ENCODE measurements at regions not wholly inside any gene's neighbourhood (a gene's known extent, or its start where the extent isn't known, plus 50 kb on each side); places are given as distances from the start of the nearest gene placed in this dataset.

DNA sequence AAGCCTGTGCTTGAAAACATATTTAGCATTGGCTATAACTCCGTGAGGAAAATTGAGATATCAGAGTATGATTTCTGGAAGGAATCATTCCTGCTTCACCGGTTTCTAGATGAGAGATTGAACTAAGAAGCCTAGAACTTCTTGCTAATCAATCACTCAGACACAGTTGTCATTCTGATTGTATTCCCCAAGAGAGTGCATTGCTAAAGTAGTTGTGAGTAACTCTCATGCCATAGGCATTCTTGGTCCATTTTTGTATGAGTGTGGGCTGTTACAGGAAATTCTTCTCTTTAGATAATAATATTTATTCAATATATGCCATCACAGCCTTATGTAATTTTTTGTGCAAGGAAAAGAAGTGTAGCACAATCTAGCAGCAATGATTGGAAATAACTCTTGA, 893.3 kb upstream of the MDGA2 start:
- TF ChIP-seq, protein P1, sequence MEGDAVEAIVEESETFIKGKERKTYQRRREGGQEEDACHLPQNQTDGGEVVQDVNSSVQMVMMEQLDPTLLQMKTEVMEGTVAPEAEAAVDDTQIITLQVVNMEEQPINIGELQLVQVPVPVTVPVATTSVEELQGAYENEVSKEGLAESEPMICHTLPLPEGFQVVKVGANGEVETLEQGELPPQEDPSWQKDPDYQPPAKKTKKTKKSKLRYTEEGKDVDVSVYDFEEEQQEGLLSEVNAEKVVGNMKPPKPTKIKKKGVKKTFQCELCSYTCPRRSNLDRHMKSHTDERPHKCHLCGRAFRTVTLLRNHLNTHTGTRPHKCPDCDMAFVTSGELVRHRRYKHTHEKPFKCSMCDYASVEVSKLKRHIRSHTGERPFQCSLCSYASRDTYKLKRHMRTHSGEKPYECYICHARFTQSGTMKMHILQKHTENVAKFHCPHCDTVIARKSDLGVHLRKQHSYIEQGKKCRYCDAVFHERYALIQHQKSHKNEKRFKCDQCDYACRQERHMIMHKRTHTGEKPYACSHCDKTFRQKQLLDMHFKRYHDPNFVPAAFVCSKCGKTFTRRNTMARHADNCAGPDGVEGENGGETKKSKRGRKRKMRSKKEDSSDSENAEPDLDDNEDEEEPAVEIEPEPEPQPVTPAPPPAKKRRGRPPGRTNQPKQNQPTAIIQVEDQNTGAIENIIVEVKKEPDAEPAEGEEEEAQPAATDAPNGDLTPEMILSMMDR (IDR thresholded peaks at IDR 0.05): no peak
- TF ChIP-seq POLR2A (IDR thresholded peaks at IDR 0.05): no peak
